ENCODE measurements at regions not wholly inside any gene's neighbourhood (a gene's known extent, or its start where the extent isn't known, plus 50 kb on each side); places are given as distances from the start of the nearest gene placed in this dataset.

DNA sequence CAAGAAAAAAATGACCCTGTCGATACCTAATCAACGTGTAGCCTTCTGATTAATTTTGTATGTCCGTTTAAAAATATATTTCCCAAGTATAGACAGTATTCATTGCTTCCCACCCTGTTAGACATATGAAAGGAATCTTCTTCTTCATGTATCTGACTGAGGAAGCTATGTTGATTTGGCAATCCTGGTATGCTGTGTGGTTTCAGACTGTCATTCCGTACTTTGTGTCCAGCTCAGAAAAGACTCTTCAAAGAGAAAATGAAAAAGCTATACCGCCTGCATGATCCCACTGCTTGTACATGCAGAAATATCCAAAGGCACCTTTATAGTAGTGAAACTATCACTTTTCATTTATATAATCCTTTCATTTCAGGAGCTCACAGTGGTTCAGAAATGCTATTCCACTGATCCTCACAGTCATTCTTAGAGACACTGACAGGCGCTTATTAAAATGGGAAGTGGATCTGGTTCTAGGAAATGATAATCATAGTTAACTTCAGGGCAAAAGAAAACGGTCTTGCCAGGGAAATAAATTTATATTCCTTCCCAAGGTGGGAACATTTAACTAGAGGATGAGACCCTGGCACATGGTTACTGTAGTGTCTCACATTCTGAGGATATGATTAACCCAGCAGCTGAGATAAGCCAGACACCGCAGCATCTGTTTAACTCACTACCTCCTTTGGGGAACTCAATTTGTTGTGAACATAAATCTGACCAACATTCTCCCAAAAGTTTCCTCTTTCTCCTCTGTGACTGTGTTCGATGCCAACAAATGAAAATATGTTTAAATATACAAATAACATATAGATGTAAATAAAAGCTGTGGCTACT is 599.2 kb upstream of the LUZP2 start:
- no peak overlapping the region for H3K9ac ChIP-seq (ENCODE audit: low read depth, low read length, poor library complexity)
- H2AK5ac ChIP-seq (ENCODE audit: low read depth, low read length), result no peak overlapping the region
- H2BK15ac ChIP-seq (ENCODE audit: low read length), result no peak overlapping the region
- H2BK12ac ChIP-seq (ENCODE audit: low read length), result no peak overlapping the region
- DNase-seq (ENCODE audit: low spot score), result no peak
- no peaks in the 10 kb centered on the region for H3K79me1 ChIP-seq (ENCODE audit: low read depth, low read length)
- no peaks in the 10 kb centered on the region for H3K4me1 ChIP-seq (ENCODE audit: control insufficient read depth in 2 of 2, insufficient read depth in 1 of 2, low read depth in 1 of 2, low read length in 2 of 2)
- H2BK5ac ChIP-seq (ENCODE audit: low read length), result no peak overlapping the region
- no peak overlapping the region for H3K4ac ChIP-seq (ENCODE audit: low read length)
- no peak overlapping the region for H3K27ac ChIP-seq (replicated peaks; ENCODE audit: low read length)
- WGBS, 2 donors (ENCODE audit: extremely low coverage in 2 of 2, insufficient read length in 2 of 2, insufficient replicate concordance in 1 of 2), result no CpG with 5 or more reads among the region's 9 CpGs
- H3K23ac ChIP-seq (ENCODE audit: low read depth, low read length, poor library complexity), result no peak overlapping the region
- H2BK120ac ChIP-seq (ENCODE audit: low read depth, low read length), result no peak overlapping the region
- no peak overlapping the region for H3K4me3 ChIP-seq (ENCODE audit: low read length in 2 of 2)
- H3K27me3 ChIP-seq (ENCODE audit: control insufficient read depth in 3 of 3, insufficient read depth in 3 of 3, low read depth in 1 of 3, low read length in 3 of 3), result no peaks in the 10 kb centered on the region
- H4K8ac ChIP-seq (ENCODE audit: low read depth, low read length), result no peak overlapping the region
- no peak overlapping the region for H2AFZ ChIP-seq (ENCODE audit: low read length)
- no peak overlapping the region for H4K91ac ChIP-seq (ENCODE audit: low read depth, low read length, poor library complexity)
- H3K4me2 ChIP-seq (ENCODE audit: insufficient read depth, low read length, poor library complexity, severe bottlenecking), result no peak overlapping the region
- no peaks in the 10 kb centered on the region for H3K9me3 ChIP-seq (replicated peaks in 1 of 2; ENCODE audit: control insufficient read depth in 2 of 2, insufficient read depth in 1 of 2, low read depth in 1 of 2, low read length in 2 of 2)
- H3K14ac ChIP-seq (ENCODE audit: low read length), result no peak overlapping the region
- no peak overlapping the region for H3K18ac ChIP-seq (ENCODE audit: low read length)
- H3K36me3 ChIP-seq (replicated peaks in 1 of 2; ENCODE audit: control insufficient read depth in 2 of 2, insufficient read depth in 2 of 2, low read length in 2 of 2), result no peaks in the 10 kb centered on the region

GRCh38 chr11:23903044-23903704 is 593.7 kb upstream of the LUZP2 start:
- Histone ChIP-seq H3K9ac (ENCODE audit: low read depth, low read length, poor library complexity) (no peak overlapping the region), H3K36me3 (replicated peaks in 1 of 2; ENCODE audit: control insufficient read depth in 2 of 2, insufficient read depth in 2 of 2, low read length in 2 of 2) (no peaks in the 10 kb centered on the region), H3K27me3 (ENCODE audit: control insufficient read depth in 3 of 3, insufficient read depth in 3 of 3, low read depth in 1 of 3, low read length in 3 of 3) (no peaks in the 10 kb centered on the region), H3K4ac (ENCODE audit: low read length) (no peak overlapping the region), H2BK12ac (ENCODE audit: low read length) (no peak overlapping the region), H3K4me2 (ENCODE audit: insufficient read depth, low read length, poor library complexity, severe bottlenecking) (no peak overlapping the region), H2BK120ac (ENCODE audit: low read depth, low read length) (no peak overlapping the region), H3K9me3 (replicated peaks in 1 of 2; ENCODE audit: control insufficient read depth in 2 of 2, insufficient read depth in 1 of 2, low read depth in 1 of 2, low read length in 2 of 2) (no peaks in the 10 kb centered on the region), H4K8ac (ENCODE audit: low read depth, low read length) (no peak overlapping the region), H3K27ac (replicated peaks; ENCODE audit: low read length) (no peak overlapping the region), H4K91ac (ENCODE audit: low read depth, low read length, poor library complexity) (no peak overlapping the region), H2BK5ac (ENCODE audit: low read length) (no peak overlapping the region), H2AK5ac (ENCODE audit: low read depth, low read length) (no peak overlapping the region), H3K18ac (ENCODE audit: low read length) (no peak overlapping the region), H3K4me3 (ENCODE audit: low read length in 2 of 2) (no peak overlapping the region), H3K4me1 (ENCODE audit: control insufficient read depth in 2 of 2, insufficient read depth in 1 of 2, low read depth in 1 of 2, low read length in 2 of 2) (no peaks in the 10 kb centered on the region), H2BK15ac (ENCODE audit: low read length) (no peak overlapping the region), H2AFZ (ENCODE audit: low read length) (no peak overlapping the region), H3K79me1 (ENCODE audit: low read depth, low read length) (no peaks in the 10 kb centered on the region), H3K23ac (ENCODE audit: low read depth, low read length, poor library complexity) (no peak overlapping the region), H3K14ac (ENCODE audit: low read length) (no peak overlapping the region)
- no CpG with 5 or more reads among the region's 7 CpGs for WGBS, 2 donors (ENCODE audit: extremely low coverage in 2 of 2, insufficient read length in 2 of 2, insufficient replicate concordance in 1 of 2)
- no peak for DNase-seq (ENCODE audit: low spot score)

- H3K27ac ChIP-seq (replicated peaks; ENCODE audit: low read length), result no peak overlapping the region
- H3K4me1 ChIP-seq (ENCODE audit: control insufficient read depth in 2 of 2, insufficient read depth in 1 of 2, low read depth in 1 of 2, low read length in 2 of 2), result peaks cover 0 to 2% of the 10 kb centered on the region in 2 donors
- WGBS, 2 donors (ENCODE audit: extremely low coverage in 2 of 2, insufficient read length in 2 of 2, insufficient replicate concordance in 1 of 2), result no CpG with 5 or more reads among the region's 2 CpGs
- no peaks in the 10 kb centered on the region for H3K79me1 ChIP-seq (ENCODE audit: low read depth, low read length)
- DNase-seq (ENCODE audit: low spot score), result no peak
- no peak overlapping the region for H2BK12ac ChIP-seq (ENCODE audit: low read length)
- no peak overlapping the region for H3K18ac ChIP-seq (ENCODE audit: low read length)
- H2BK120ac ChIP-seq (ENCODE audit: low read depth, low read length), result no peak overlapping the region
- H3K14ac ChIP-seq (ENCODE audit: low read length), result no peak overlapping the region
- no peak overlapping the region for H3K4ac ChIP-seq (ENCODE audit: low read length)
- no peaks in the 10 kb centered on the region for H3K9me3 ChIP-seq (replicated peaks in 1 of 2; ENCODE audit: control insufficient read depth in 2 of 2, insufficient read depth in 1 of 2, low read depth in 1 of 2, low read length in 2 of 2)
- H2AK5ac ChIP-seq (ENCODE audit: low read depth, low read length), result no peak overlapping the region
- no peak overlapping the region for H2BK5ac ChIP-seq (ENCODE audit: low read length)
- H3K9ac ChIP-seq (ENCODE audit: low read depth, low read length, poor library complexity), result no peak overlapping the region
- H3K4me2 ChIP-seq (ENCODE audit: insufficient read depth, low read length, poor library complexity, severe bottlenecking), result no peak overlapping the region
- no peaks in the 10 kb centered on the region for H3K36me3 ChIP-seq (replicated peaks in 1 of 2; ENCODE audit: control insufficient read depth in 2 of 2, insufficient read depth in 2 of 2, low read length in 2 of 2)
- no peak overlapping the region for H3K23ac ChIP-seq (ENCODE audit: low read depth, low read length, poor library complexity)
- no peak overlapping the region for H2AFZ ChIP-seq (ENCODE audit: low read length)
- H3K4me3 ChIP-seq (ENCODE audit: low read length in 2 of 2), result no peak overlapping the region
- no peak overlapping the region for H4K8ac ChIP-seq (ENCODE audit: low read depth, low read length)
- H3K27me3 ChIP-seq (ENCODE audit: control insufficient read depth in 3 of 3, insufficient read depth in 3 of 3, low read depth in 1 of 3, low read length in 3 of 3), result no peaks in the 10 kb centered on the region
- H4K91ac ChIP-seq (ENCODE audit: low read depth, low read length, poor library complexity), result no peak overlapping the region
- H2BK15ac ChIP-seq (ENCODE audit: low read length), result no peak overlapping the region
These were observed 577.4 kb upstream of the LUZP2 start for GRCh38 chr11:23919455-23919854.

DNA sequence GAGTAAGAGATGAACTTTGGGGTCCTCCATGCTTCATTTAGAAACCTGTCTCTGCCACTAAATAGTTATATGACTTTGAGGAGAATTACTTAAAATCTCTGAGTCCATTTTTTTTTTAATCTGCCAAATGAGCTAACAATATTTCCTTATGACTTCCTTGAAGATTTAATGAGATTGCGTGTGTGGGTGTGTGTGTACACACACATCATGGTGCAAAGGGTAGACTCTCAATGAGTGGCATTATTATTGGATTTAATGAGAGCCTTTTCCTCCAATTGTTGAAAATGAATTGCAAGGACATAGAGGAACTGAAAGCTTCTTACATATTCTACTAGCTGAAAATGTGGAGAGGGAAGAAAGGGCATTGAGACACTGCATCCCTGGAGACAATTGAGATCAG is 573.5 kb upstream of the LUZP2 start:
- no peak overlapping the region for H3K14ac ChIP-seq (ENCODE audit: low read length)
- WGBS, 2 donors (ENCODE audit: extremely low coverage in 2 of 2, insufficient read length in 2 of 2, insufficient replicate concordance in 1 of 2), result no CpG with 5 or more reads among the region's 1 CpG
- no peak overlapping the region for H2AFZ ChIP-seq (ENCODE audit: low read length)
- H3K4me1 ChIP-seq (ENCODE audit: control insufficient read depth in 2 of 2, insufficient read depth in 1 of 2, low read depth in 1 of 2, low read length in 2 of 2), result peaks cover 0 to 2% of the 10 kb centered on the region in 2 donors
- no peaks in the 10 kb centered on the region for H3K9me3 ChIP-seq (replicated peaks in 1 of 2; ENCODE audit: control insufficient read depth in 2 of 2, insufficient read depth in 1 of 2, low read depth in 1 of 2, low read length in 2 of 2)
- no peak overlapping the region for H3K4me3 ChIP-seq (ENCODE audit: low read length in 2 of 2)
- no peak overlapping the region for H2BK120ac ChIP-seq (ENCODE audit: low read depth, low read length)
- H3K4ac ChIP-seq (ENCODE audit: low read length), result no peak overlapping the region
- H2BK12ac ChIP-seq (ENCODE audit: low read length), result no peak overlapping the region
- H3K18ac ChIP-seq (ENCODE audit: low read length), result no peak overlapping the region
- H2AK5ac ChIP-seq (ENCODE audit: low read depth, low read length), result no peak overlapping the region
- no peak overlapping the region for H3K9ac ChIP-seq (ENCODE audit: low read depth, low read length, poor library complexity)
- H3K27me3 ChIP-seq (ENCODE audit: control insufficient read depth in 3 of 3, insufficient read depth in 3 of 3, low read depth in 1 of 3, low read length in 3 of 3), result no peaks in the 10 kb centered on the region
- H3K4me2 ChIP-seq (ENCODE audit: insufficient read depth, low read length, poor library complexity, severe bottlenecking), result no peak overlapping the region
- no peak overlapping the region for H2BK15ac ChIP-seq (ENCODE audit: low read length)
- H3K23ac ChIP-seq (ENCODE audit: low read depth, low read length, poor library complexity), result no peak overlapping the region
- H4K8ac ChIP-seq (ENCODE audit: low read depth, low read length), result no peak overlapping the region
- H4K91ac ChIP-seq (ENCODE audit: low read depth, low read length, poor library complexity), result no peak overlapping the region
- H3K27ac ChIP-seq (replicated peaks; ENCODE audit: low read length), result no peak overlapping the region
- no peak overlapping the region for H2BK5ac ChIP-seq (ENCODE audit: low read length)
- DNase-seq (ENCODE audit: low spot score), result no peak
- no peaks in the 10 kb centered on the region for H3K79me1 ChIP-seq (ENCODE audit: low read depth, low read length)
- no peaks in the 10 kb centered on the region for H3K36me3 ChIP-seq (replicated peaks in 1 of 2; ENCODE audit: control insufficient read depth in 2 of 2, insufficient read depth in 2 of 2, low read length in 2 of 2)
